GM18517 (cell line): ENCODE measurements at regions not wholly inside any gene's neighbourhood (a gene's known extent, or its start where the extent isn't known, plus 50 kb on each side); places are given as distances from the start of the nearest gene placed in this dataset.

Experiments used
- ATAC-seq: cut with Tn5 transposase; IDR thresholded peaks from one replicate; pipeline ENCODE4 v1.9.1; 2021; ENCODE audit warnings: mild to moderate bottlenecking, moderate library complexity; ENCODE audit not compliant: unreplicated experiment

DNA sequence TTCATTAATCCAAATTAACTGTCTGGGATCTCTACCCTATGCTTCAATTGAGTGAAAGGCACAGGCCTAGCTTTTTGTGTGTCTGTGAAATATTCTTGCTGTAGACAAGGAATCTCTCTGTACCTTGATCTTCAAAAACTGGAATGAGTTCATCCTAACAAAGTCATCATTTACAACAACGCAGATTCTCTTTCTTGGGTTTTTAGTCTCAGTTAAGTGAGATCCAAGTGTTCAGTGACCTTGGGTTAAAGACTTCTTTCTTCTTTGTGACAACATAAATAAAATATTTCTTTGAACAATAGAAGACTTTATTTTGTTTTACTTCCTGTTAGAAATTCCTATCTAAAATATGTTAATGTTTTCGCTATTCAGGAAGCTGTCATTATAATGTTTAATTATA is 192.2 kb upstream of the LMNTD1 start:
- ATAC-seq, result no peak

DNA sequence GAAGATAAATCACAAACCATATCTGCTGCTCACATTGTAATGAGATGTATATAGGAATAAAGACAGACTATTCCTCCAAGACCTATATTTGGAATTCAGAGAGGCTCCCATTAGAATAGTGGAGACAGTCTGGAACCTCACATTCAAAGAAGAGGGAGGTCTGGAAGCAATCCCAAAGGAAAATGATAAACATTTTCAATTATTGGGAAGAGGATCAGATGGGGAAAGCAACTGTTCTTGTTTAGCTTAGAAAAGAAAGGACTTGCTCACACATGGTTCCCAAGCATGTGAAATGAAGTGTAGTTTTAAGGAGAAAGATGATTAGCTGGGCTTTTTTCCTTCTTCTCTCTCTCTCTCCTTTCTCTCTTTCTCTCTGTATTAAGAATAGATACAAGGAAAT is 193.0 kb upstream of the LMNTD1 start:
- ATAC-seq, result no peak

DNA sequence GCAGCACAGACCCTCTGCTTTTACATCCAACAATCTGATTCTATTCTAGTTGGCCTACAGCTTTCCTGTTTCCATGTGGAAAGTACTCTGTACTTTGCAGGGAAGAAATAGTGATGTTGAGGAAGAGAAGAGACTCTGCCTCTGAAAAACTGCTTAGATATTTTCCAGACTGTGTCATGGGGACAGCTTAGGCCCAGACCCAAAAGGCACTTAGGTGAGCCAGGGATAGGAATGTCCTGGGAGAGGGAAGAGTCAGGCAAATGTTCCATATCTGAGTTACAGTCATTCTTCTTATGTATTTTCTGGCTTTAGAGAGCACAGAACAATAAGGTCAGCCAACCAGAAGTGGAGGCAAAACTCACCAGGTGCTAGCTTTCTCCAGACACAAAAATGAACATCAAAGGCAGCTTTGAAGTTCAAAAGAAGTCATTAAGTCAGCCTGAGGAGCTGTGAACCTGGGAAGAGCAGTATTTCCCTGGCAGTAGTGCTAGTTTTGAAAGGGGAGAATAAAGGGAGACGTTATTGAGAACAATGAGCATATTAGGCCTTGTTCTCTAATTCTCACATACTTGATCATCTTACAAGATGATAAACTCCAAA is 199.7 kb upstream of the LMNTD1 start:
- no peak for ATAC-seq

DNA sequence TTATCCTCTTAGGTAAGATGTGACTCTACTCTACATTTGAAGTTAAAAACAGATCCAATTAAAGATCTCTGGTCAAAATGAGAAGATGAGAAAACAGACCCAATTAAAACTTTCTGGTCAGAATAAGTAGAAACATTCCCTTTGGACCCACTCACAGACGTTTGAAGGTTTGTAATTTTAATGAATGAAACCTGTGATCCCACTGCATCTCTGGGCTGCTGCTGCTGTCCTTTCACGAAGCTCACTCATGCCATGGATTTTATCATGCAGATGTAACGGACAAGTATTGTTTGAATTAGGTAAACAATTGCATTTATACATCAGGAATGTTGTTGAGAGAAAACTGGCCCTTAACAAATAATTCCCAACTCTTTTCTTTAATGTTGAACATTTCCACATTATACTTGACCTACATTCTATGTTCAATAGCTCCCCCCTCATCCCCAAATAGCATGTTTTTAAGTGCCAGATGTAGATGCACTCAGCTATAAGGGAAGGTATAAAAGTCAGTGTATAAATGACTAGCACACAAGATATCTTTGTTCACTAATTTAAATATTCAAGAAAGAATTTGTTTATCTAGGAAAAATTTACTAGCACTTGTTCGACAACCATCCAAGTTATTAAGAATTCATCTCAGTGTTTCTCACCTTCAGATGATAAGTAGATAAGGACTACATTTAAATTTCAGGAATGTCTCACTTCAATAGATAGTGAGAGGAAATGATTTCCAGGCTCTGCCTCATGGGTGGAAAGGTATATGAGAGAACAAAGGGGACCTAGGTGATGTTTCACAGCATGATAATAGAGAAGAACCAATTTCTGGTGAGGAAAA is 202.3 kb upstream of the LMNTD1 start:
- no peak for ATAC-seq

DNA sequence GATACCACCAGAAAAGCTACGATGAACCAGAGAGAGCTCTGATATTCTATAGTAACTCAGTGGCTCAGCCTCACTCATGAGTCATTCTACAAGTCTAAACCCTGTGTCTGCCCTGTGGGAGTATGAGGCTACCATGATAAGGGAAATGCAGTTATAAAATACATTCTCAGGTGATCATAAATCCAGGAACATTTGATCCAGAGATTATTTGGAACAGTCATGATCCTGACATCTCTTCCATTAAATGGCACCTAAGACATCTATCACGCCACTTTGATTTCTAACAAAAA is 202.6 kb upstream of the RASSF8 start:
- ATAC-seq, result no peak

DNA sequence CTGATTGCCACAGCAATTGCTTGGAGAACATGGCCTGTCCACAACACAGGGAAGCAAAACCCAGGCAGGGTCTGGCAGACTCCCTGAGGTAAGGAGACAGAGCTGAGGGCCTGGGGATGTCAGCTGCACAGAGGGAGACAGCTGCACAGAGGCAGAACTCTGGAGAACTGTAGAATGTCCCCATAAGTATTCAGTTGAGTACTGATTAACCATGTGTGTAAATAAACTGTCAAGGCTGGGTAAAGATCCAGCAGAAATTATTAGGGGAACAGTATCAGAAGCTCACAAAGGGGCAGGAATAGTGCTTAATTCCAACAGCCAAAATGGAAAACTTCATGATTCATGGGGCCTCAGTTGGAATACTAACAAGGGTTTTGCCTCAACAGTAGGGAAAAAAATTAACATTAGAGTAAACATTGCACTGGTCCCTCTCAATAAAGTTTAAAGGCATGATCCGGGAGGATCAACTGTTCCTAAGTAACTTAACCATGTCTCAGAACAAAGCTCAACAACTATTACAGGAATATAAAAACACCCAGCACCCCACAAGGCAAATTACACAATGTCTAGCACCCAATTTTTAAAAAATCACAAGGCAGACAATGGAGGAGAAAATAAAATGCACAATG is 201.3 kb upstream of the RASSF8 start:
- no peak for ATAC-seq

DNA sequence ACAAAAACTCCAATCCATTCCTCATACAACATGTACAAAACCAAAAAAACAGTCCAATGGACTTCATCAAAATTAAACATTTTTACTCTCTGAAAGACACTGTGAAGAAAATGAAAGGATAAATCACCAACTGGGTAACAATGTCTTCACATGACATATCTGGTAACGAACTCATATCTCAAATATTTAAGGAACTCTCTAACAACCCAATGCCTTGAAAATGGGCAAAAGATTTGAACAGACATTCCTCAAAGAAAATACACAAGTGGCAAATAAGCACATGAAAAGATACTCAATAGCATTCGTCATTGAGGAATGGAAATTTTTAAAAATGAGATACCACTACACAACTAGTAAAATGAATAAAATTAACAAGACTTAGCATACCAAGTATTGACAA is 198.7 kb upstream of the RASSF8 start:
- ATAC-seq, result no peak

DNA sequence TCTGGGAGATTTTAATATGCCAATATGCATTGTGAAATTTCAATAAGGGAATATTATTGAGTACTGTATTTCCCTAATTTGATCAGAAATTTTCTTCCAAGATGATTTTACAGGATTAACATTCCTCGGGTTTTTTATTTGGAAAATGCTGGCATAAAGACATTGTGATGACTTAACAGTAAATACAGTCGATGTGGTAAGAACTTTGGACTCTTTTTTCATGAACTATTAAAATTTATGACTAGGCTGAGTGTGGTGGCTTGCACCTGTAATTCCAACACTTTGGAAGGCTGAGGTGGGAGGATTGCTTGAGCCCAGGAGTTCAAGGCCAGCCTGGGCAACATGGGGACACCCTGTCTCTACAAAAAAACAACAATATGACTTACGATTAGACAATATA is 197.1 kb upstream of the RASSF8 start:
- no peak for ATAC-seq

DNA sequence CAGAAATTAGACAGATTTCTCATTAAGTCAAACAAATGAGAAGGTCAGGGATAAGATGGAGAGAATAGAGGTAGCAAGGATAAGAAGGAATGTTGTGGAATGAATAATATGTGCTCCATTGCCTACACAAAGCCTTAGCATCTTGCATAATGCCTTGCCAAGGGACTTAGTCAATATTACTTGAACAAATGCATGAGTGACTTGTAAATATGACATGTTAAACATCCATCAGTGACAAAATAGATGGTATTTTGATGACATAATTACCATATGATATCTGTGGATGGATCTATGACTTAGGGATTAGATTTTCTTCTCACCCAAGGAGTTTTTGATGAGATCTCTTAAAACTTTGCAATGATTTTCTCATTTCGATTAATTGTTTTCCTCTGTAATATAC is 194.1 kb upstream of the RASSF8 start:
- ATAC-seq, result no peak

DNA sequence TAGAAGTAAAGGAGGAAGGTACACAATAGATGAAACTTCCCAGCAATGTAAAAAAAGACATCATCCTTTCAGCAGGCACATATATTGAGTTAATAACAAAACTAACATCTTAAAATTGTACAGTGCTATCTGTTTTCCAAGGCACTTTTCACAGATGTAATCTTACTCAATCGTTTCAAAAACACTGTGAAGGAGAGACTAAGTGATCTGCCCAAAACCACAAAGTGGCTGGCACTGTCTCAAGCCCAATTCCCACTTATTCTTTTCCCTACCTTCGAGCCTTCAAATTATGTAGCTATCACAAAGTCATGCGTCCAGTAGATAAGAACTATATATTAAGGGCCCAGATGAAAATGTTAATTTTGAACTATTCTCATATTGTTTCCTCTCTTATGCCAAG is 193.6 kb upstream of the RASSF8 start:
- no peak for ATAC-seq

DNA sequence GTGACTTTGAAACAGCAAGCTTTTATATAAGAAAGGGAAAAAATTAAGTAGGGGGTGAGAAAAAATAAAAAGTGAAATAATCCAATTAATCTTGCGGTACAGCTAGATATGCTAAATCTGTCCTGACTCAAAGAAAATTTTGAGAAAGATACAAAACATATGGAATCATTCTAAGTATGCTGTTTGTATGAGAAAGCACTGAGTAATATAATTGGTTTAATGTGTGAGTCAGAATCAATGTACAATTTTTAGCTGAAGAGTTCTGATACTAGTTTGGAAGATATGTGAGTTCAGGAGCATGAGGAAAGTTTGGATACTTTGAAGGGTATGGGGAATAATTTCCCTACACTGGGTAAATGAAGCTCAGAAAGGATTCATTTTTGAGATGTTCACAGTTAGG is 190.9 kb upstream of the RASSF8 start:
- no peak for ATAC-seq

DNA sequence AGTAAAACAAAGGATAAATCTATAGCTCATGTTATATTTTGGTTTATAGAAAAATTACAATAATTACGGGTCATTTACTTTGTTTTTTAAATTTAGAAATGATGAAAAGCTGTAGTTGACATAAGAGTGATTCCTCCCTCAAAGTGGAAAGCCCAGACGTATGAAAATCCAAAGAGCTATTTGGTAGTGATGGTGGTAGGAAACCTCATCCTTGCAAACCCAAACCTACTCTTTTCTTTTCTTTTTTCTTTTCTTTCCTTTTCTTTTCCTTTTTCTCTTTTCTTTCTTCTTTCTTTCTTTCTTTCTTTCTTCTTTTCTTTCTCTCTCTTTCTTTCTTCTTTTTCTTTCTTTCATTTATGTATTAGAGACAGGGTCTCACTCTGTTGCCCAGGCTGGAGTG is 190.3 kb upstream of the RASSF8 start:
- no peak for ATAC-seq

DNA sequence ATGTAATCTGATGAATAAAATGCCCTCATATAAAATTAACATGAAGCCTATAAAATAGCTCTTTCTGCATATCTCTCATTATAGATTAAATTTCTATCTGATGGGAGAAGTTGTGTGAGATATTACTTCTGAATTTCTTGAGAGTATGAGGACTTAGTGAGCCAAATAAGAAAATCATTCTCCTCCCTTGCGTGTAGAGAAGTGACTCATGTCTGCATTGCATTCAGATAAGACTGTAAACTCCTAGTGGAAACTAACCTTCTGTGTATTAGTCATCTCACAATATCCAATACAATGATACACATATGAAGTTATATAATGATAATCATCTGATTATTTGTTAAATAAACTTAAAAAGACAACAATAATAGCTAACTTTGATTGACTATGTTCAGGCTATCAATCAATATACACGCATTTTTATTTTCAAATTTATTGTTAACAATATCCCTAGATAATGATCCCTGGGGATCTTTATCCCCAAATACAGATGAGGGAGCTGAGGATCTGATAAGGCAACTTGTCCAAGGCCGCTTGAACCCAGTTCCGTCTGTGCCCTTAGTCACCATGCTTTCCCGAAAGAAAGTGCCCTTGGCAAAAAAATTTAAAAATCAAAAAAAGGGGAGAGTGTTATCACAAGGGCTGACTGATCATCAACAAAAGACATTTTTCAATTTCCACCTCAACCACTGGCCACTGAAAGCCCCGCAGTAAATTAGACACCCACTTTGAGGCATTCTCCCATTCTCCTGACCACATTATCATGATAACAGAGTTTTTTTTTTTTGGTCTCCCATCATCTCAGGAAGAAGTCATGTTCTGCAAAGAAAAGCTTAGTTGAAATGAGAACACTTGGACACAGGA is 189.2 kb upstream of the RASSF8 start:
- no peak for ATAC-seq

DNA sequence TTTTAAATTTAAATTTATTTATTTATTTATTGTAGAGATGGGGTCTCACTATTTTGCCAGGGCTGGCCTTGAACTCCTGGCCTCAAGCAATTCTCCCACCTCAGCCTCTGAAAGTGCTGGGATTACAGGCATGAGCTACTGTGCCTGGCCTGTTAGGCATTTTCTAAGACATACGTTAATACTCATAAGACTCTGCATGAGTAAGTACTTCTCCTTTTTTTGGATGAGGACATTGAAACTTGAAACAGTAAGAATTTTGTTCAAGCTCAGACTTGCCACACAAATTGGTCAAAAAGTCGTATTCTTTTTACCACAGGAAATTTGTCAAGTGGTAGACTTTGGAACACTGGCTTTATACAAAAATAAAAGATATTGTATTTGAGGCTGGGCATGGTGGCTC is 187.4 kb upstream of the RASSF8 start:
- ATAC-seq, result no peak

DNA sequence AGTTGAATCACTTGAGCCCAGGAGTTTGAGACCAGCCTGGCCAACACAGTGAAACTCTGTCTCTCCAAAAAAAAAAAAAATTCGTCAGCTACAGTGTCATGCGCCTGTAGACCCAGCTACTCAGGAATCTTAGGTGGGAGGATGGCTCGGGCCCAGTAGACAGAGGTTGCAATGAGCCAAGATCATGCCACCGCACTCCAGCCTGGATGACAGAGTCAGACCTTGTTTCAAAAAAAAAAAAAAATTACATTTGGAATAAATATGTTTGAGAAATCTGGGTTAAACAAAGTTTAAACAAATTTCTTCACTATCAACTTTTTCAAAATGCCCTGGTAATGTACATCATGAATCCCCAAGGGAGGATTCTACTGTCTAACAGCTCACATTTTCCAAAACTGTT is 187.0 kb upstream of the RASSF8 start:
- ATAC-seq, result no peak

DNA sequence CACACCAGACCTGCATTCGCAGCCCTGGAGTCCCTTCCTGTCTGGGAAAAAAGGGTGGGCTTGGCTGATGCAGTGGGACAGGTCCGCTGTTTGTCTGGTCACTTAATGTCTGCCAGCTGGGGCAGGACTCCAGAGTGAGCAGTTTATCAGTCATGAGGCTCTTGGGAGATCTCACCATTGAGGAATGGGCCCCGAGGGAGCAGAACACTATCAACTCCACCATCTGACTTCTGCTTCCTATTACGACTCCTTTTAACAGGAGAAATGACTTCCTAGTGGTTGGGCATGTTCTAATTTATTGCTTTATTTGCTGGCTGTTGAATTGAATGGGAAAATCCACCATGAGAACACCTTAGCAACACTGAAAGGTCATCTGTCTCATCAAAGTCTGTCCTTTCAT is 182.5 kb upstream of the RASSF8 start:
- no peak for ATAC-seq

DNA sequence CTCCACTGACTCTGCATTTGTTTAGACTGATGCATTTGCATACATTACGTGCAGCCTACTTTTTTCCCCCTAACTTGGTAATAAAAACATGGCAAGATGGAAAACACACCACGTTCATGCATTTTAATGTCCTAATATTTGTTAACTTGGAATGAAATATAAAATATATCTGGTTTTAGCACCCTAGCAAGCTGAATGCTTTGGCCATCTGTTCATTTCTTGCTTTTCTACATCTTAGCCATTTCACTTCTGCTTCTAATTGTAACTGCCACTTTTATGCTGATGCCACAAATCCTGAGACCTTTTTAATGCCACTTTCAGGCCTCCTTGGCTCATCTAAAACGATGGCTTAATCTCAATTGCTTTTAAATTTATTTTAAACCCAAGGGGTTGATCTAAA is 177.7 kb upstream of the RASSF8 start:
- no peak for ATAC-seq

DNA sequence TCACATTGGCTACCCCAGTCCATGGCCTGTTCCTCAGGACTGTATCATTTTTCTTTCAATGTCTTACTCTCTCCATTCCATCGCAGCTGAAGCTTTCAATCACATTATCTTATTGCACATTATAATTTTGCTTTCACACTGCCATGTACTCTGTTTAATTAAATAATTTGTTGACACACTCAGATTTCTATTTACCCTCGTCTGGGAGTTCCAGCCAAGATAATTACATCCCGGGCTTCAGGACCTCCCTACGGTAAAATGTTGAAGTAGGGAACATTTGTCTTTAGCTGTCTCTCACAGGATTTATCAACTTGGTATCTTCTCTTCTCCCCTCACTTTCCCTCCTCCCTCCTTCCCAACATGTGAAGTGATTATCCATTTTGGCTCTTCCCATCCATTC is 177.2 kb upstream of the RASSF8 start:
- ATAC-seq, result no peak

DNA sequence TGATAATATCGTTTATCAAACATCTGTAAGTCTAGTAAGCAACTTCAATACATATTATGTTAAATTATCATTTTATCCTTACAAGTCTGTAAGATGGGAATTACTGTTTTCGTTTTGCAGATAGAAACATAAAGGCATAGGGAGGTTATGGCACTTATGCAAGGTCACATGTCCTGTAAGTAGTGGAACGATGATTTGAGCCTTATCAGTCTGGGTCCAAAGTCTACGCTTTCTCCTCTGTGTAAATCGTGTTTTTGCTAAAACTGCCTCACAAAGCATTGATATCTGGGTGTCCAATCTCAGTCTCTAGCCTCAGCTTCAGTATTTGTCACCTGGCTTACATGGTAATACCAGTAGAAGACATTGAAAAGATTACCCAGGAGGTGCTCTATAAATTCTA is 174.9 kb upstream of the RASSF8 start:
- ATAC-seq, result no peak

DNA sequence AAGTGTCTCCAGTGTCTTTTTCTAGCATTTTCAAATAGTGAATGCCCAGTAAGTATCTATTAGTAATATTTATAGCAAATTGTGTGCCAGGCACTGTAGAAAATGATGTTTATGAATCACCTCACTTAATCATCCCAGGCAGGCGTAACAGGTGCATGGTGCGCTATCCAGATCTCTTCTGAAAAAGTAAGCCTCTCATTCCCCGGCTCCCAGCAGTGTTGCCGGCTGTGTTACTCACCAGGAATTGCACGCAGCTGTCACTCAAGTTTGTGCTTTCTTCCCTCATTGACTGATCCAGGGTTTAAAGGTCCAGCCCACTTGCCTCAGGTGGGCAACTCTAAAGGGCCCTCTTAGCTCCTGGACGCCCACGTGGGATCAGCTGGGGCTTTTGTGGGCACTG is 173.8 kb upstream of the RASSF8 start:
- ATAC-seq, result no peak

DNA sequence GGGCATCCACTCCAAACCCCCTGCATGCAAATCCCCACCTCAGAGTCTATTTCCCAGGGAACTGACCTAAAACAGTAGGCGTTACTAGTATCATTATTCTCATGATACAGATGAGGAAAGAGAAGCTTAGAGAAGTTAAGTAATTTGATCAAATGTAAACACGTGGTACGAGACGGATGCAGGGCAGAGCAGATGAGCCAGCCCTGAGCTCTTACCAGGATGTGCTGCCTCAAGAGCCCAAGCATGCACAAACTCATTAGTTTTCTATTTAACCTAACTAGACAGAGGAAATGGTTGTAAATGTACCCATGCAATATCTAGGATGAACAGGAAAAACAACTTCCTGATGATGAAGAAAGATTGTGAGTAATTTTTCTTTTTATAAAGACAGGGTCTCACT is 173.3 kb upstream of the RASSF8 start:
- no peak for ATAC-seq

DNA sequence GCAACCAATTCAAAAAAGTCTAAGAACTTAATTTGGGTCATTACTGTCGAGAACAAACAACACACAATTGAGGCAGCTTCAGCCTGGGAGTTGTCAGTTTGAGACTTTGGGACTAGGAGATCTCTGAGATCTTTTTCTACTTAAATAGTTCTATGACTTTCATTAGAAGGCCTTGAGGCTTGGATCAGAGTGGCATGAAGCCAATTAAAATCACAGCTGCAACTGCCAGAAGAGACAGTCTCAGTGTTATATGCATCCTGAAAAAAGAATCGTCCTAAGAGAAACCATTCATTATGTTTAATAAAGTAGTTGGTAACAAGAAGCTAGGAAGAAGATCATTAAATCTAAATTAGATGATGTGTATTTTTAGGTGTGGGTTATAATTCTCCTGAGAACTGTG is 170.8 kb upstream of the RASSF8 start:
- no peak for ATAC-seq
